Osteoblast (primary cell): ENCODE measurements at regions not wholly inside any gene's neighbourhood (a gene's known extent, or its start where the extent isn't known, plus 50 kb on each side); places are given as distances from the start of the nearest gene placed in this dataset.

ENCODE experiments used
- DNase-seq: peaks from one replicate; pipeline ENCODE4 v3.0.0; 2011; ENCODE audit warnings: low spot score, mixed read lengths; ENCODE audit not compliant: insufficient read length; ENCODE audit errors: missing footprints
- H2AFZ ChIP-seq: 2 replicates; pipeline ENCODE4 v1.6.0; 2011; ENCODE audit warnings: mild to moderate bottlenecking, low read length
- H3K27ac ChIP-seq: 2 replicates; pipeline ENCODE4 v1.5.1; 2011; ENCODE audit warnings: mild to moderate bottlenecking, low read depth, low read length, moderate library complexity
- H3K27me3 ChIP-seq: 2 replicates; pipeline ENCODE4 v1.6.0; 2012; ENCODE audit warnings: mild to moderate bottlenecking, control low read depth, inconsistent platforms, low read length, moderate library complexity; ENCODE audit not compliant: insufficient read depth
- H3K36me3 ChIP-seq: 2 replicates; pipeline ENCODE4 v1.5.1; 2011; ENCODE audit warnings: mild to moderate bottlenecking, low read length, control low read depth, moderate library complexity; ENCODE audit not compliant: insufficient read depth
- H3K4me1 ChIP-seq: 2 replicates; pipeline ENCODE4 v1.5.1; 2011; ENCODE audit warnings: mild to moderate bottlenecking, low read length, control low read depth, moderate library complexity; ENCODE audit not compliant: insufficient read depth
- H3K4me2 ChIP-seq: 2 replicates; pipeline ENCODE4 v1.6.0; 2011; ENCODE audit warnings: mild to moderate bottlenecking, low read length; ENCODE audit not compliant: insufficient read depth
- H3K4me3 ChIP-seq: fragments of 200-600 bp; sonication (generic); 3 replicates; pipeline ENCODE4 v1.5.1; 2012; ENCODE audit warnings: mild to moderate bottlenecking, low read length, inconsistent platforms; ENCODE audit not compliant: insufficient read depth
- H3K79me2 ChIP-seq: 2 replicates; pipeline ENCODE4 v1.6.0; 2012; ENCODE audit warnings: mild to moderate bottlenecking, low read length, control low read depth, inconsistent platforms; ENCODE audit not compliant: insufficient read depth
- H3K9me3 ChIP-seq: 2 replicates; pipeline ENCODE4 v1.5.1; 2011; ENCODE audit warnings: low read depth, low read length, control low read depth
- H4K20me1 ChIP-seq: 2 replicates; pipeline ENCODE4 v1.6.0; 2012; ENCODE audit warnings: mild to moderate bottlenecking, low read length, control low read depth; ENCODE audit not compliant: insufficient read depth
- TF ChIP-seq, protein P1 (sequence below): IDR thresholded peaks from 2 replicates; pipeline ENCODE4 v1.5.1; 2011; ENCODE audit warnings: mild to moderate bottlenecking, low read depth, low read length, moderate library complexity; ENCODE audit errors: extremely low read depth

DNA sequence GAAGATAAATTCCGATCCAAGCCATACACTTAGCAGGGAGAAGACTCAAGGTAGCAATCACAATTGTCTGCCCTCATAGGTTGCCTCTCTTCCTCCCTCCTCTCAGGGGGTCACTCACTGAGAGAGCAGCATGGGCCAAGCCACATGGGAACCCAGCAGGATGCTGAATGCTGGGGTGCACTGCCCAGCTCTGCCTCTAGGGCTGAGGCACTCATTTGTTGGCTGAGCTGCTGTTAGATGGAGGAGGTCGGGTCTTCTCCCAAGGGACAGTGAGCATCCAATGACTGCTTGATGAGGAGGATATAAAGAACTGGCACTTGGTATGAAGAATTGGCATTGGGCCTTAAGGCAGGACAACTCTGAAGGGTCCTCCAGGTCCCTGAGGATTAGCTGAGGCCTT is 418.8 kb downstream of the SIPA1L2 start:
- no peaks in the 10 kb centered on the region for H3K27me3 ChIP-seq
- H3K36me3 ChIP-seq = no peaks in the 10 kb centered on the region
- no peak overlapping the region for H2AFZ ChIP-seq
- TF ChIP-seq, protein P1, sequence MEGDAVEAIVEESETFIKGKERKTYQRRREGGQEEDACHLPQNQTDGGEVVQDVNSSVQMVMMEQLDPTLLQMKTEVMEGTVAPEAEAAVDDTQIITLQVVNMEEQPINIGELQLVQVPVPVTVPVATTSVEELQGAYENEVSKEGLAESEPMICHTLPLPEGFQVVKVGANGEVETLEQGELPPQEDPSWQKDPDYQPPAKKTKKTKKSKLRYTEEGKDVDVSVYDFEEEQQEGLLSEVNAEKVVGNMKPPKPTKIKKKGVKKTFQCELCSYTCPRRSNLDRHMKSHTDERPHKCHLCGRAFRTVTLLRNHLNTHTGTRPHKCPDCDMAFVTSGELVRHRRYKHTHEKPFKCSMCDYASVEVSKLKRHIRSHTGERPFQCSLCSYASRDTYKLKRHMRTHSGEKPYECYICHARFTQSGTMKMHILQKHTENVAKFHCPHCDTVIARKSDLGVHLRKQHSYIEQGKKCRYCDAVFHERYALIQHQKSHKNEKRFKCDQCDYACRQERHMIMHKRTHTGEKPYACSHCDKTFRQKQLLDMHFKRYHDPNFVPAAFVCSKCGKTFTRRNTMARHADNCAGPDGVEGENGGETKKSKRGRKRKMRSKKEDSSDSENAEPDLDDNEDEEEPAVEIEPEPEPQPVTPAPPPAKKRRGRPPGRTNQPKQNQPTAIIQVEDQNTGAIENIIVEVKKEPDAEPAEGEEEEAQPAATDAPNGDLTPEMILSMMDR = peak; percentile 35
- H3K4me1 ChIP-seq = no peaks in the 10 kb centered on the region
- H3K79me2 ChIP-seq = no peaks in the 10 kb centered on the region
- H3K9me3 ChIP-seq = no peaks in the 10 kb centered on the region
- no peak overlapping the region for H3K27ac ChIP-seq
- H3K4me2 ChIP-seq = no peak overlapping the region
- no peak overlapping the region for H3K4me3 ChIP-seq
- H4K20me1 ChIP-seq = no peaks in the 10 kb centered on the region
- DNase-seq = no peak

DNA sequence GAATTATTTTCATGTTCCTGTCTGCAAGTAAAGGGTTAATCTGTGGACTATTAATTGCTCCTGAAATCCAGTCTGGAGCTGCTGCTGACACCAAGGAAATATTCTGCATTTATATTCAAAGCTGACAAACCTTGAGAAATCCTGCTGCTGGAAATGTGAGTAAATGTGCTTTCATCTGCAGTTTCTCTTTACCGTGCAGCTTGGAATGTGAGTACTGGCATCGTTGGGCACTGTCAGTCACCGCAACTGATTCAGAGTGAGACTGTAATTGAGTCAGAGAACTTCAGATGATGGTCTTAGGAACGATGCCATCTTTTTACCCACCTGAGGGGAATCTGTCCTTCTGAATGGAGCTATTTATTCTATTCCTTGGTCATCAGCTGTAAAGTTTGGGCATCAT is 420.6 kb downstream of the SIPA1L2 start:
- H3K27ac ChIP-seq = no peak overlapping the region
- H2AFZ ChIP-seq = no peak overlapping the region
- H3K79me2 ChIP-seq = no peaks in the 10 kb centered on the region
- DNase-seq = no peak
- H3K36me3 ChIP-seq = no peaks in the 10 kb centered on the region
- H4K20me1 ChIP-seq = no peaks in the 10 kb centered on the region
- H3K4me2 ChIP-seq = no peak overlapping the region
- H3K9me3 ChIP-seq = no peaks in the 10 kb centered on the region
- no peaks in the 10 kb centered on the region for H3K4me1 ChIP-seq
- no peak overlapping the region for H3K4me3 ChIP-seq
- no peaks in the 10 kb centered on the region for H3K27me3 ChIP-seq
- TF ChIP-seq, protein P1 = no peak

DNA sequence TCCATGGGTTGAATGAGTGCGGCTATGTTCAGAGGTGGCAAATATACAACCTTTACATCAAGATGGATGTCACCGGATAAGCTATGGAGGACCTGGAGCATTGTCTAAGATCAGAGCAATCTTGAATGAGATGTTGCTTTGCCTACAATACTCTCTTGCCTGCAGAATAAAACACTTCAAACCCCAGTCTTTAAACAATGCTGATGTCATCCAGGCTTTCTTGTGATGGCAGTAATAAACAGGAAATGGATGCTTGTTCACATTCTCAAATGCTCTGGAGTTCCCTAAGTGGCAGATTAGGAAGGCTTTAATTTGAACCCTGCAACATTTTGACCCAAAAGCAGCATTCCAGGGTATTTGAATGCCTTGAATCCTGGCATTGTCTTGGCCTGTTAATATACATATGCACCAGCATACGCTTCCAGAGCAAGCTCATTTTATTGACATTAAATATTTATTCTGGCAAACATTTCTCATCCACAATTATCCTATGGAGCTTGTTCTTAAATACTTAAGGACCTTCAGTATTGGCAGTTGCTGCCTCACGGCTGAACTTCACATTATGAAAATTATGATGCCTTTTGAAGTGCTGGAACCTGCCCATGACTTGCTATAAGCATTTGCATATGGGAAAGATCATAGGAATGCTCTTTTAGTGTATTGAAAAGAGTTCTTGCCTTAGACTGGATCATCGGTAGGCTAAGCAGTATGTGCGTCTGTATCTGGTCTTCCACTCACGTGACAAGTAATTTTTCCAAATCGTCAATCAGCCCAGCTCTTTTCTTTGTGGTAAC is 422.7 kb downstream of the SIPA1L2 start:
- DNase-seq = no peak
- H2AFZ ChIP-seq = no peak overlapping the region
- TF ChIP-seq, protein P1 = no peak
- H3K27me3 ChIP-seq = no peaks in the 10 kb centered on the region
- no peaks in the 10 kb centered on the region for H3K9me3 ChIP-seq
- H3K36me3 ChIP-seq = no peaks in the 10 kb centered on the region
- no peaks in the 10 kb centered on the region for H3K4me1 ChIP-seq
- no peak overlapping the region for H3K4me3 ChIP-seq
- H3K79me2 ChIP-seq = no peaks in the 10 kb centered on the region
- H4K20me1 ChIP-seq = no peaks in the 10 kb centered on the region
- H3K27ac ChIP-seq = no peak overlapping the region
- no peak overlapping the region for H3K4me2 ChIP-seq

DNA sequence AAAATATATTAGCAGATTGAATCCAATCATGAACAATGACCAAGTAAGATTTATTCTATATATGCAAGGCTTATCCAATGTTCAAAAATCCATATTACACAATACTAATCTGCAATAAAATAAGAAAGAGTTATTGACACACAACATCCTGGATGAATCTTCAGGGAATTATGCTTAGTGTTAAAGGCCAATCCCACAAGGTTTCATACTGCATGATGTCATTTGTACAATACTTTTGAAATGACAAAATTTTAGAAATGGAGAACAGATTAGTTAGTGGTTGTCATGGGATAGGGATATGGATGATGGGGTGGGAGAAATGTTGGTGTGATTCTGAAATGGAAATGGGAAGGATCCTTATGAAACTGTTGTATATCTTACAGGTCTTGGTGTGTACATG is 425.7 kb downstream of the SIPA1L2 start:
- DNase-seq = no peak
- TF ChIP-seq, protein P1 = no peak

More for the DNA sequence above, 425.7 kb downstream of the SIPA1L2 start:
- Histone ChIP-seq H3K36me3 (no peaks in the 10 kb centered on the region), H4K20me1 (no peaks in the 10 kb centered on the region), H3K4me3 (no peak overlapping the region), H3K27me3 (no peaks in the 10 kb centered on the region), H3K4me2 (no peak overlapping the region), H3K27ac (no peak overlapping the region), H2AFZ (no peak overlapping the region), H3K9me3 (no peaks in the 10 kb centered on the region), H3K79me2 (no peaks in the 10 kb centered on the region), H3K4me1 (no peaks in the 10 kb centered on the region)
